ENCODE measurements at regions not wholly inside any gene's neighbourhood (a gene's known extent, or its start where the extent isn't known, plus 50 kb on each side); places are given as distances from the start of the nearest gene placed in this dataset.

- ATAC-seq: no peak
- H3K4me1 ChIP-seq: peaks cover 0 to 11% (median 7%) of the 10 kb centered on the region in 3 donors
- 77 to 82% methylated on average over 7 of the region's 7 CpGs for WGBS, 2 donors
- H3K36me3 ChIP-seq: no peaks in the 10 kb centered on the region
- no peak overlapping the region for H3K4me3 ChIP-seq
- FAIRE-seq: no peak
- DNase-seq: no peak
- TF ChIP-seq CTCF (IDR thresholded peaks at IDR 0.05): no peak
- no peaks in the 10 kb centered on the region for H3K9me3 ChIP-seq
- no peak overlapping the region for H3K27ac ChIP-seq
- intact Hi-C loops (cut with DNase I): no loop called here
- peaks cover 0 to 25% (median 5%) of the 10 kb centered on the region in 4 donors for H3K27me3 ChIP-seq
These were observed 76.2 kb downstream of the NR2F2 start for GRCh38 chr15:96406701-96407100.

DNA sequence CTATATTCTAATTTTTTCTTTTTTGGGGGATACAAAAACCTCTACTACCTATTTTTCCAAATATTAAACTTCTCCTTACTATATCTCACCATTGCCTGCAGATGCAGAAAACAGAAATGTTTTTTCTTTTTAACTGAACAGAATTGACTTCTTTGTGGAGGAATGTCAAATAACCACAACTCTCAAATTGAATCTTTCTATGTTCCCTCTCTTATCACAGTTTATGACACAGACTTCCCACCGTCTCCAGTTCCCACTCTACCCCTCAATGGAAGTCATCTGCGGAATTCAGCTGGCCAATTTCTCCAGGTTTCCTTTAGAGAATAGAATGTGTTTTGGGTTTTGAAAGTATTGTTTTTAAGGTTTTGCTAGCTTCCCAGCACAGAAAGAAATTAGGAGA is 77.0 kb downstream of the NR2F2 start:
- Histone ChIP-seq H3K27me3 (peaks cover 0 to 33% (median 5%) of the 10 kb centered on the region in 4 donors), H3K36me3 (no peaks in the 10 kb centered on the region), H3K4me3 (no peak overlapping the region), H3K9me3 (no peaks in the 10 kb centered on the region), H3K4me1 (peaks cover 0 to 11% (median 7%) of the 10 kb centered on the region in 3 donors), H3K27ac (no peak overlapping the region)
- DNase-seq (no peak), FAIRE-seq (no peak), ATAC-seq (no peak)
- TF ChIP-seq CTCF (IDR thresholded peaks at IDR 0.05): no peak
- intact Hi-C loops (cut with DNase I): no loop called here
- WGBS, 2 donors: 53 to 60% methylated on average over 2 of the region's 2 CpGs

- peaks cover 0 to 39% (median 5%) of the 10 kb centered on the region in 4 donors for H3K27me3 ChIP-seq
- no peak for ATAC-seq
- H3K9me3 ChIP-seq: no peaks in the 10 kb centered on the region
- 11 to 13% methylated on average over 20 of the region's 20 CpGs for WGBS, 2 donors
- no peak for TF ChIP-seq CTCF (IDR thresholded peaks at IDR 0.05)
- DNase-seq: peak in 1 of 6 donors; percentile 31
- no peaks in the 10 kb centered on the region for H3K36me3 ChIP-seq
- no peak for FAIRE-seq
- H3K4me1 ChIP-seq: peaks cover 0 to 11% (median 7%) of the 10 kb centered on the region in 3 donors
- H3K4me3 ChIP-seq: peak overlapping the region in 1 of 4 donors; percentile 30
- H3K27ac ChIP-seq: no peak overlapping the region
- intact Hi-C loops (cut with DNase I): no loop called here
These were observed 78.2 kb downstream of the NR2F2 start for GRCh38 chr15:96408591-96409183.

DNA sequence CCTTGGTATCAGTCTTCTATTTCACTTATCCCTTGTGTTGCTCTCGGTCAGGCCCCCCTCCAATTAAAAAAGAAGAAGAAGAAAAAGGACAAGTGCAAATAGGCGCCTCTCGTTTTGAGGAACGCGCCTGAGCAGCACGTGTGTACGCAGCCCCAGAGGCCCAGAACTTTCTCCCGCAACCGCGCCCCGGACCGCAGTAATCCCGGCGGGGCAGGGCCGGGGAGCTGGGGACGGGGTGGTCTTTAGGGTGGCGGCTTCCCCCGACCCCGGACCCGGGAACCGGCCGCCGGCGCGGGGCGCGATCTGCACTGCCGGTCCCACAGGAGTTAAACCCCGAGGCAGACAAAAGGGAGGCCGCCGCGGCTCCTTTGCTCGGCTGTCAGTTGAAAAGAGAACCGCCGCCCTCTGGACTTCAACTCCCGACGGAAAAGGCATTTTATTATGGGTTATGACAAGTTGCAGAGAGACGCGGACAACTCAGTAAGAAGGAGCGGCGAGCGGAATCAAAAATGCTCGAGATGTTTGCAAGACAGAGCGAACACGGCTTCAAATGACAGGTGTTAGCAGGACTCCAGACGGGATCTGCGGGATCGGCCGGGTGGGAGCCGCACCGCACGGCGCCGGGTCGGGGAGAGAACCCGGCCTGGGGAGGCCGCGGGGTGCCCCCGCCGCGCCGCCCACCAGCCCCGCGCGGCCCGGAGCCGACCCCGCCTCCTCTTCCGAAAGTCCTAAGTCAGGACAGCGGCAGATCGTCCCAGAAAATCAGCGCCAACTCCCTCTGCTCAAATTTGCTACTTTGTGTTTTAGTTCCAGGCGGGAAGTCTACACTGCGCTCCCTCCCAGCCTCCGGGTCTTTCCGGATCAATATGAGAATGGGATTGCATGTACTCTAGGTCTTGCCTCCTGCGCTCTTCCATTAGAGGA is 79.0 kb downstream of the NR2F2 start:
- Histone ChIP-seq H3K27ac (no peak overlapping the region), H3K9me3 (no peaks in the 10 kb centered on the region), H3K4me1 (peaks cover 0 to 11% (median 7%) of the 10 kb centered on the region in 3 donors), H3K4me3 (peak overlapping the region in 2 of 4 donors; percentile 9 to 30), H3K36me3 (no peaks in the 10 kb centered on the region), H3K27me3 (peaks cover 0 to 43% (median 5%) of the 10 kb centered on the region in 4 donors)
- TF ChIP-seq CTCF (IDR thresholded peaks at IDR 0.05): no peak
- intact Hi-C loops (cut with DNase I): no loop called here
- DNase-seq (peak in 2 of 6 donors; percentile 32 to 59), ATAC-seq (peak in 2 of 4 donors; percentile 15 to 19), FAIRE-seq (no peak)
- 4 to 6% methylated on average over 71 to 77 of the region's 77 CpGs for WGBS, 2 donors
